ENCODE measurements at regions not wholly inside any gene's neighbourhood (a gene's known extent, or its start where the extent isn't known, plus 50 kb on each side); places are given as distances from the start of the nearest gene placed in this dataset.

DNA sequence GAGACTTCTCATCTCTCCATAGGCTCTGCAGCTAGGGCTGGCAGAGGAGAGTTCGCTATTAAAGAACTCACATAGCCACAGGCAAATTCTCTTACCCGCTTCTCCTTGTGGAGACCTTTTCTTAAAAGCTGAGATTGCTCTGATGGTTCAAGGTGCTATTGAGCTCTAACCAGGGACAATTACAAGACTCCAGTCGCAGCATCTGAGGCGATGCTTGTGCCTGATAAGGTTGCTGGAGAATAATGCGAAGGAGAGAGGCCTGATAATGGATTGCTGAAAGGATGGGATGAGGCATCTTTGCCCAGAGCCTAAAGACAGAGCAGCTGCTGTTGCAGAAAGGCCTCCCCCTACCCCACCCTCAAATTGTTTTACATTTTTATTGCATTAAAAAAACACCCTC, 244.5 kb upstream of the SOX14 start:
- H3K4me1 ChIP-seq (ENCODE audit: control insufficient read depth, low read length): no peaks in the 10 kb centered on the region
- H3K36me3 ChIP-seq (ENCODE audit: control insufficient read depth, low read length): no peaks in the 10 kb centered on the region
- H3K4me3 ChIP-seq (ENCODE audit: low read length): no peak overlapping the region
- no peak overlapping the region for H3K4me2 ChIP-seq (ENCODE audit: low read length)
- H3K9me3 ChIP-seq (ENCODE audit: control insufficient read depth, insufficient read depth, low read length): no peaks in the 10 kb centered on the region
- TF ChIP-seq EZH2phosphoT487 (IDR thresholded peaks at IDR 0.05; ENCODE audit: borderline replicate concordance, low read length): no peak
- TF ChIP-seq, protein P1, sequence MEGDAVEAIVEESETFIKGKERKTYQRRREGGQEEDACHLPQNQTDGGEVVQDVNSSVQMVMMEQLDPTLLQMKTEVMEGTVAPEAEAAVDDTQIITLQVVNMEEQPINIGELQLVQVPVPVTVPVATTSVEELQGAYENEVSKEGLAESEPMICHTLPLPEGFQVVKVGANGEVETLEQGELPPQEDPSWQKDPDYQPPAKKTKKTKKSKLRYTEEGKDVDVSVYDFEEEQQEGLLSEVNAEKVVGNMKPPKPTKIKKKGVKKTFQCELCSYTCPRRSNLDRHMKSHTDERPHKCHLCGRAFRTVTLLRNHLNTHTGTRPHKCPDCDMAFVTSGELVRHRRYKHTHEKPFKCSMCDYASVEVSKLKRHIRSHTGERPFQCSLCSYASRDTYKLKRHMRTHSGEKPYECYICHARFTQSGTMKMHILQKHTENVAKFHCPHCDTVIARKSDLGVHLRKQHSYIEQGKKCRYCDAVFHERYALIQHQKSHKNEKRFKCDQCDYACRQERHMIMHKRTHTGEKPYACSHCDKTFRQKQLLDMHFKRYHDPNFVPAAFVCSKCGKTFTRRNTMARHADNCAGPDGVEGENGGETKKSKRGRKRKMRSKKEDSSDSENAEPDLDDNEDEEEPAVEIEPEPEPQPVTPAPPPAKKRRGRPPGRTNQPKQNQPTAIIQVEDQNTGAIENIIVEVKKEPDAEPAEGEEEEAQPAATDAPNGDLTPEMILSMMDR (IDR thresholded peaks at IDR 0.05; ENCODE audit: low read depth, low read length, poor library complexity, severe bottlenecking): no peak
- no peaks in the 10 kb centered on the region for H3K79me2 ChIP-seq (ENCODE audit: control insufficient read depth, low read length)
- no peak overlapping the region for H3K27ac ChIP-seq (ENCODE audit: low read depth, low read length)
- no peaks in the 10 kb centered on the region for H4K20me1 ChIP-seq (ENCODE audit: control insufficient read depth, insufficient read depth, low read depth, low read length)
- H3F3A ChIP-seq (ENCODE audit: control insufficient read depth, insufficient read depth): no peaks in the 10 kb centered on the region
- no peaks in the 10 kb centered on the region for H3K27me3 ChIP-seq (ENCODE audit: control insufficient read depth, low read length)
- no peaks in the 10 kb centered on the region for H3K9me2 ChIP-seq (replicated peaks; ENCODE audit: control insufficient read depth, low read length)

DNA sequence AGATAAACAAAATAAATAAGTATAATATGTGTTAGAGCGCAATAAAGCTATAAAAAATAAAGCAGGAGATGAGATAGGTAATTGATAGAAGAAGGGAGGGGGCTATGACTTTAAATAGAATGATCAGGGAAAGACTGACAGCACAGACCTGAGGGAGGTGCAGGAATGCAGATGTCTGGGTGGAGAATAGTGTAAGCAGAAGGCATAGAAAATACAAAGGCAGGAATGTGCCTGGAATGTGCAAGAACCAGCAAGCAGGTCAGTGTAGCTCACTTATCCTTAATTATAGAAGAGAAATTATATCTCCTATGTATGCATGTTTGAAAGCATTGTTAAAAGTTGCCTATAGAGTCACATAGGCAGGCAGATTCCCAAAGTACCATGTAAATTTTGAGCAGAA, 239.4 kb upstream of the SOX14 start:
- Histone ChIP-seq H3K27ac (ENCODE audit: low read depth, low read length) (no peak overlapping the region), H3F3A (ENCODE audit: control insufficient read depth, insufficient read depth) (no peaks in the 10 kb centered on the region), H3K4me1 (ENCODE audit: control insufficient read depth, low read length) (no peaks in the 10 kb centered on the region), H3K4me2 (ENCODE audit: low read length) (no peak overlapping the region), H3K9me3 (ENCODE audit: control insufficient read depth, insufficient read depth, low read length) (no peaks in the 10 kb centered on the region), H3K27me3 (ENCODE audit: control insufficient read depth, low read length) (no peaks in the 10 kb centered on the region), H3K4me3 (ENCODE audit: low read length) (no peak overlapping the region), H3K79me2 (ENCODE audit: control insufficient read depth, low read length) (no peaks in the 10 kb centered on the region), H4K20me1 (ENCODE audit: control insufficient read depth, insufficient read depth, low read depth, low read length) (no peaks in the 10 kb centered on the region), H3K9me2 (replicated peaks; ENCODE audit: control insufficient read depth, low read length) (no peaks in the 10 kb centered on the region), H3K36me3 (ENCODE audit: control insufficient read depth, low read length) (no peaks in the 10 kb centered on the region)
- TF ChIP-seq, protein P1 (IDR thresholded peaks at IDR 0.05; ENCODE audit: low read depth, low read length, poor library complexity, severe bottlenecking): no peak
- TF ChIP-seq EZH2phosphoT487 (IDR thresholded peaks at IDR 0.05; ENCODE audit: borderline replicate concordance, low read length): no peak

GRCh38 chr3:137525471-137525870, 238.6 kb upstream of the SOX14 start:
- no peaks in the 10 kb centered on the region for H3K79me2 ChIP-seq (ENCODE audit: control insufficient read depth, low read length)
- no peak overlapping the region for H3K4me3 ChIP-seq (ENCODE audit: low read length)
- no peaks in the 10 kb centered on the region for H3K9me3 ChIP-seq (ENCODE audit: control insufficient read depth, insufficient read depth, low read length)
- H4K20me1 ChIP-seq (ENCODE audit: control insufficient read depth, insufficient read depth, low read depth, low read length): no peaks in the 10 kb centered on the region
- H3K9me2 ChIP-seq (replicated peaks; ENCODE audit: control insufficient read depth, low read length): no peaks in the 10 kb centered on the region
- no peak overlapping the region for H3K27ac ChIP-seq (ENCODE audit: low read depth, low read length)
- H3K4me2 ChIP-seq (ENCODE audit: low read length): no peak overlapping the region
- no peaks in the 10 kb centered on the region for H3K36me3 ChIP-seq (ENCODE audit: control insufficient read depth, low read length)
- no peaks in the 10 kb centered on the region for H3F3A ChIP-seq (ENCODE audit: control insufficient read depth, insufficient read depth)
- no peak for TF ChIP-seq EZH2phosphoT487 (IDR thresholded peaks at IDR 0.05; ENCODE audit: borderline replicate concordance, low read length)
- TF ChIP-seq, protein P1 (IDR thresholded peaks at IDR 0.05; ENCODE audit: low read depth, low read length, poor library complexity, severe bottlenecking): no peak
- H3K27me3 ChIP-seq (ENCODE audit: control insufficient read depth, low read length): no peaks in the 10 kb centered on the region
- no peaks in the 10 kb centered on the region for H3K4me1 ChIP-seq (ENCODE audit: control insufficient read depth, low read length)

DNA sequence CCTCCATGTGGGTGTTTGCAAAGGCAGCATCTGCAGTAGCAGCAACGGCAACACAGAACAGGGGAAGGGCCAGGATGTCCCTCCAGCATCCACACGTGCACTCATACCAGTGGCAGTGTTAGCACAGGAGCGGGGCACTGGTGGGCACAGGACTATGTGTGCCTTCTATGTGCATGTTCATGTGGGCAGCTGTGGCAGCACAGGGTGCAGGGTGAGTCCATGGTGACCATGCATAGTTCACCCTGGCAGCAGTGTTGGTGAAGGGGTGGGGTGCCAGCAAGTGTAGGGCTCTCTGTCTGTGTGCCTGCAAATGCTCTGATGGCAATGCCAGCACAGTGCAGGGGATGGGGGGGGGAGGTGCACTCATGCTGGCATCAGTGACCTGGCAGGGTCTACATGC, 222.1 kb upstream of the SOX14 start:
- Histone ChIP-seq H3K79me2 (ENCODE audit: control insufficient read depth, low read length) (no peaks in the 10 kb centered on the region), H3K27me3 (ENCODE audit: control insufficient read depth, low read length) (no peaks in the 10 kb centered on the region), H3F3A (ENCODE audit: control insufficient read depth, insufficient read depth) (no peaks in the 10 kb centered on the region), H4K20me1 (ENCODE audit: control insufficient read depth, insufficient read depth, low read depth, low read length) (no peaks in the 10 kb centered on the region), H3K4me1 (ENCODE audit: control insufficient read depth, low read length) (no peaks in the 10 kb centered on the region), H3K4me2 (ENCODE audit: low read length) (no peak overlapping the region), H3K4me3 (ENCODE audit: low read length) (no peak overlapping the region), H3K9me3 (ENCODE audit: control insufficient read depth, insufficient read depth, low read length) (no peaks in the 10 kb centered on the region; the same call in 1 of the 2 replicates), H3K36me3 (ENCODE audit: control insufficient read depth, low read length) (no peaks in the 10 kb centered on the region), H3K27ac (ENCODE audit: low read depth, low read length) (no peak overlapping the region), H3K9me2 (replicated peaks; ENCODE audit: control insufficient read depth, low read length) (no peaks in the 10 kb centered on the region)
- TF ChIP-seq EZH2phosphoT487 (IDR thresholded peaks at IDR 0.05; ENCODE audit: borderline replicate concordance, low read length): no peak
- TF ChIP-seq, protein P1 (IDR thresholded peaks at IDR 0.05; ENCODE audit: low read depth, low read length, poor library complexity, severe bottlenecking): no peak

Data from DOHH2 (cell line).